Frontal cortex (tissue), 4 donors: ENCODE measurements at regions not wholly inside any gene's neighbourhood (a gene's known extent, or its start where the extent isn't known, plus 50 kb on each side); places are given as distances from the start of the nearest gene placed in this dataset. TPM values are rescaled to one million over a fixed set of nuclear protein-coding genes. Genes with fewer than 3 reads are reported as not detected.
A peak's percentile ranks its signal among the peaks of the same experiment; 100 is the strongest.
"Not testable (repeated sequence)": the region's sequence is repeated elsewhere in the genome, so short reads cannot be mapped to it uniquely, and the experiment has no call there.

Experiments used
- DNase-seq, 2 donors: peaks; one replicate each; pipeline ENCODE4 v3.0.0; 2012; ENCODE audit warnings: low spot score in 2 of 2
- FAIRE-seq: peaks from 2 replicates; lab custom pipeline; 2012; peaks lifted over from hg19 to GRCh38; lab: Jason Lieb, UNC
- small RNA-seq: library from RNA; depleted of rRNA; stranded (forward); fragments of <200 nt; gene quantifications from one replicate; pipeline ENCODE3, GENCODE V24; 2014
- donor health status: control.
- donor health status: control.
- donor health status: control.

DNA sequence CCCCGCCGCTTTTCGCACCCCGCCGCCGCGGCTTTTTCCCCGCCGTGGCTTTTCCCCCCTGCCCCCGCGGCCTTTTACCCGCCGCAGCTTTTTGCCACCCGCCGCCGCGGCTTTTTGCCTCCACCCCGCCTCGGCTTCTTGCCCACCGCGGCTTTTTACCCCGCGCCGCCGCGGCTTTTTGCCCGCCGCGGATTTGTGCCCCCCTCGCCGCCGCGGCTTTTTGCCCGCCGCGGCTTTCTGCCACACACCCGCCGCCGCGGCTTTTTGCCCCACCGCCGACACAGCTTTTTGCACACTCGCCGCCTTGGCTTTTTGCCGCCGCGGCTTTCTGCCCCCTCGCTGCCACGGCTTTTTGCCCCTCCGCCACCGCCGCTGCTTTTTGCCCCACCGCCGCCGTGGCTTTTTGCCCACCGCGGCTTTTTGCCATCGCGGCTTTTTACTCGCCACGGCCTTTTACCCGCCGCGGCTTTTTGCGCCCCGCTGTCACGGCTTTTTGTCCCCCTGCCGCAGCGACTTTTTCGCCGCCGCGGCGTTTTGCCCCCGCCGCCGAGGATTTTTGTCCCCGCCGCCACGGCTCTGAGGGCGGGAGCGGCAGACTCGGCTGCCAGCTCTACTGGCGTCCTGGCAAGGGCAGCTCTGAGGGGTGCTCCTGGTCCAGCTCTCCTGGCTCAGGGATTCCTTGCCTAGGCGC lies 473.6 kb downstream of the FAM72C start:
- not testable (repeated sequence) for FAIRE-seq, DNase-seq

DNA sequence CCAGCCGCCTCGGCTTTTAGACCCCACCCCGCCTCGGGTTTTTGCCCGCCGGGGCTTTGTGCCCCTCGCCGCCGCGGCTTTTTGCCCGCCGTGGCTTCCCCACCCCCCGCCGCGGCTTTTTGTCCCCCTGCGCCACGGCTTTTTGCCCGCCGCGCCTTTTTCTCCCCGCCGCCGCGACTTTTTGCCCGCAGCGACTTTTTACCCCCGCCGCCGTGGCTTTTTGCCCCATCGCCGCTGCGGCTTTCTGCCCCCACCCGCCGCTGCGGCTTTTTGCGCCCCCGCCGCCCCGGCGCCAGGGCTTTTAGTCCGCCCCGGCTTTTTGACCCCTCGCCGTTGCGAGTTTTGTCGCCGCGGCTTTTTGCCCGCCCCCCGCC lies 474.4 kb downstream of the FAM72C start:
- FAIRE-seq (no peak), DNase-seq (peak in 1 of 2 donors; percentile 0)

DNA sequence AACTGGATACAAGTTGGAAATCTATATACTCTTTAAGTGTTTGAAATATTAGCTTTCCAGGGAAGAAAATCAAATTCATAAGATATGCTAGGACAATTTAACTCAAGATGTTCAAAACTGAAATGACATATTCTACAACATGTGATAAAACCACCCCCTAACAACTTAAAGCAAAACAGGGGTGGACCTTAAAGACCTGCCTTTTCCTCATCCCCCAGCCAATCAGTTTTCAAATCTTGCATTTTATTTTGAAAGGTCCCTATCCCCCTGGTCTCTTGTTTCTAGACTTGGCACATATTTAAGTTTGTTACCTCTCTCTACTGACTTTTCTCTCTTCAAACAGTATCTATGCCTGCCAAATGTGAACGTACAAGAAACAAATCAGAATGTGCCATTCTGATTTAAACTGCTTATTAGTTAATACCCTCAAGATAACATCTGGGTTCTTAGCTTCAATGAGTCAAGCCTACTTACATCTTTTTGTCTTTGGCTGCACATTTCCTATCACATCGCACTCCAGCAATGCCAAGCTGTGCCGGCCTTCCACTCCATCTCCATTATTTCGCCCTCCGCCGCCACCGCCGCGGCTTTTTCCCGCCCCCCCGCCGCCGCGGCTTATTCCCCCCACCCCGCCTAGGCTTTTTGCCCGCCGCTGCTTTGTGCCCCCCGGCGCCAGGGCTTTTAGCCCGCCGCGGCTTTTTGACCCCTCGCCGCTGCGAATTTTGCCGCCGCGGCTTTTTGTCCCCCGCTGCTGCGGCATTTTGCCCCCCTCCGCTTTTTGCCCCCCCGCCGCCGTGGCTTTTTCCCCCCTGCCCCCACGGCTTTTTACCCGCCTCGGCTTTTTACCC lies 475.0 kb downstream of the FAM72C start:
- FAIRE-seq, DNase-seq: not testable (repeated sequence)

Small RNA genes lying in the stretch of these regions (small RNA-seq; reads per million reads assigned to genes)
- gene AC239800.3: not detected
- not detected for gene HIST2H3PS2
- not detected for gene RNU1-114P
- gene RNU1-143P: not detected
- not detected for gene RNU1-92P
- gene RNVU1-17: 1.2 reads per million, percentile 70 among the genes with 10 or more reads in this experiment
- gene RNVU1-18: not detected
